Right lobe of liver (tissue), 4 donors: ENCODE measurements at regions not wholly inside any gene's neighbourhood (a gene's known extent, or its start where the extent isn't known, plus 50 kb on each side); places are given as distances from the start of the nearest gene placed in this dataset.

Experiments used
- POLR2A ChIP-seq: fragments of 450-650 bp; IDR thresholded peaks from one replicate; pipeline ENCODE4 v1.6.1; 2017; ENCODE audit warnings: antibody characterized with exemption, mild to moderate bottlenecking
- TF ChIP-seq, protein P1 (sequence below), 4 donors: fragments of 200-600 bp in 3 of 4; fragments of 450-650 bp in 1 of 4; IDR thresholded peaks; one replicate each; pipeline versions ENCODE4 v1.5.1 to v1.8.0; 2016 to 2022; ENCODE audit warnings: antibody characterized with exemption in 4 of 4, mild to moderate bottlenecking in 2 of 4
- donor health status: DM: no; HTN: no; CAD: no.
- donor health status: DM: no; HTN: no; CAD: no.
- donor health status: DM: no; HTN: yes; CAD: no.

DNA sequence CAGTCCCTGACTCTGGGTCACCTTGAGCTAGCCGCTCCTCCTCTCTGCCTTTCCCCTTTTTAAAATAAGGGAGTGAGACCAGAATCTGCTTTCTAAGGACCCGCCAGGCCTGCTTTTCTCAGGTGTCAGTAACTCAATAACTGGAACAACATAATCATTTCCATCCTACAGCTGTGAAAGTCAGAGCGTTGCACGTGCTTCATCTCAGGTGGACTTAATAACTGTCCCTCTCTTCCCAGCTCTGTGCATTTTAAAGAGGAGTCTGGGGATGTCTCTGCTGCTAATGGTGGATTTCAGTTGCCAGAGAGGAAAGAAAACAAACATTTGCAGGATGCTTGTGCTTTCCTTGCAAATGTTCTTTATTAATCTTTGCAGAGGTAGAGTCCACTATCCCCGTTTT lies 93.7 kb downstream of the PCDH1 start:
- TF ChIP-seq POLR2A = no peak
- TF ChIP-seq, protein P1, sequence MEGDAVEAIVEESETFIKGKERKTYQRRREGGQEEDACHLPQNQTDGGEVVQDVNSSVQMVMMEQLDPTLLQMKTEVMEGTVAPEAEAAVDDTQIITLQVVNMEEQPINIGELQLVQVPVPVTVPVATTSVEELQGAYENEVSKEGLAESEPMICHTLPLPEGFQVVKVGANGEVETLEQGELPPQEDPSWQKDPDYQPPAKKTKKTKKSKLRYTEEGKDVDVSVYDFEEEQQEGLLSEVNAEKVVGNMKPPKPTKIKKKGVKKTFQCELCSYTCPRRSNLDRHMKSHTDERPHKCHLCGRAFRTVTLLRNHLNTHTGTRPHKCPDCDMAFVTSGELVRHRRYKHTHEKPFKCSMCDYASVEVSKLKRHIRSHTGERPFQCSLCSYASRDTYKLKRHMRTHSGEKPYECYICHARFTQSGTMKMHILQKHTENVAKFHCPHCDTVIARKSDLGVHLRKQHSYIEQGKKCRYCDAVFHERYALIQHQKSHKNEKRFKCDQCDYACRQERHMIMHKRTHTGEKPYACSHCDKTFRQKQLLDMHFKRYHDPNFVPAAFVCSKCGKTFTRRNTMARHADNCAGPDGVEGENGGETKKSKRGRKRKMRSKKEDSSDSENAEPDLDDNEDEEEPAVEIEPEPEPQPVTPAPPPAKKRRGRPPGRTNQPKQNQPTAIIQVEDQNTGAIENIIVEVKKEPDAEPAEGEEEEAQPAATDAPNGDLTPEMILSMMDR (IDR thresholded peaks at IDR 0.05) = no peak
